Central memory CD8-positive, alpha-beta T cell (primary cell): ENCODE measurements at regions not wholly inside any gene's neighbourhood (a gene's known extent, or its start where the extent isn't known, plus 50 kb on each side); places are given as distances from the start of the nearest gene placed in this dataset.

Source experiments
- ATAC-seq: fragments of 150-1000 bp; cut with Tn5 transposase; replicated peaks from 2 replicates; pipeline ENCODE4 v1.10.0; 2022; ENCODE audit warnings: mild to moderate bottlenecking, moderate FRiP score, moderate number of reproducible peaks; ENCODE audit not compliant: poor library complexity, severe bottlenecking; ENCODE audit errors: extremely low read depth
- DNase-seq, 2 donors: peaks; one replicate each; pipeline ENCODE4 v3.0.0; 2021; ENCODE audit warnings: low spot score in 2 of 2
- H3K27ac Mint-ChIP-seq: one replicate; pipeline ENCODE4 v1.8.0; 2022; ENCODE audit warnings: low read depth, mild to moderate bottlenecking, moderate library complexity, mixed read lengths
- H3K27me3 Mint-ChIP-seq: one replicate; pipeline ENCODE4 v1.8.0; 2022; ENCODE audit warnings: mixed read lengths
- H3K36me3 Mint-ChIP-seq: one replicate; pipeline ENCODE4 v1.8.0; 2022; ENCODE audit warnings: mild to moderate bottlenecking, moderate library complexity, mixed read lengths; ENCODE audit not compliant: insufficient read depth
- H3K4me1 Mint-ChIP-seq: one replicate; pipeline ENCODE4 v1.8.0; 2022; ENCODE audit warnings: mixed read lengths
- H3K4me3 Mint-ChIP-seq: one replicate; pipeline ENCODE4 v1.8.0; 2022; ENCODE audit warnings: mild to moderate bottlenecking, moderate library complexity, mixed read lengths
- H3K9me3 Mint-ChIP-seq: one replicate; pipeline ENCODE4 v1.8.0; 2022; ENCODE audit warnings: mixed read lengths

GRCh38 chr7:26013551-26014083, 138.4 kb upstream of the NFE2L3 start:
- Mint-ChIP-seq H3K4me1 (no peaks in the 10 kb centered on the region), H3K36me3 (peaks cover 3% of the 10 kb centered on the region), H3K4me3 (no peak overlapping the region), H3K9me3 (no peaks in the 10 kb centered on the region), H3K27ac (no peak overlapping the region), H3K27me3 (peaks cover 49% of the 10 kb centered on the region)
- ATAC-seq: no peak
- DNase-seq: no peak

- peaks cover 2% of the 10 kb centered on the region for H3K36me3 Mint-ChIP-seq
These were observed 129.0 kb upstream of the NFE2L3 start for GRCh38 chr7:26022982-26023381.

DNA sequence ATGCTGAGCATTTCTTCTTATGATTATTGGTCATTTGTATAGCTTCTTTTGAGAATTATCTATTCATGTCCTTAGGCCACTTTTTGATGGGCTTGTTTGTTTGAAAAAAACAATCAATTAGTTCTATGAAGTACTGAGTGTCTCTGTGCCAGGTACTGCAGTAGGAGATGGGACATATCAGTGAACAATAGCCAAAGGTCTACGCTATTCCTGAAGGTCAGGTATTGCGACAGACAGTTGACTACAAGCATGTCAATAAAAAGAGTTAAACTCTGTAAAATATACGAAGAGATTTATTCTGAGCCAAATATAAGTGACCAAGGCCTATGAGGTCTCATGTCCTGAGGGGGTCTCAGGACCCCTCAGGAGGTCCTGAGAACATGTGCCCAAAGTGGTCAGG, 122.1 kb upstream of the NFE2L3 start:
- no peaks in the 10 kb centered on the region for H3K9me3 Mint-ChIP-seq
- no peaks in the 10 kb centered on the region for H3K4me1 Mint-ChIP-seq
- DNase-seq: no peak
- no peak overlapping the region for H3K27ac Mint-ChIP-seq
- H3K27me3 Mint-ChIP-seq: peaks cover 30% of the 10 kb centered on the region
- no peak for ATAC-seq
- H3K4me3 Mint-ChIP-seq: no peak overlapping the region
- H3K36me3 Mint-ChIP-seq: peaks cover 2% of the 10 kb centered on the region

More at GRCh38 chr7:26022982-26023381, 129.0 kb upstream of the NFE2L3 start:
- no peak for DNase-seq
- no peak overlapping the region for H3K4me3 Mint-ChIP-seq
- no peaks in the 10 kb centered on the region for H3K9me3 Mint-ChIP-seq
- H3K27ac Mint-ChIP-seq: no peak overlapping the region
- no peaks in the 10 kb centered on the region for H3K4me1 Mint-ChIP-seq
- H3K27me3 Mint-ChIP-seq: peaks cover 12% of the 10 kb centered on the region
- ATAC-seq: no peak

DNA sequence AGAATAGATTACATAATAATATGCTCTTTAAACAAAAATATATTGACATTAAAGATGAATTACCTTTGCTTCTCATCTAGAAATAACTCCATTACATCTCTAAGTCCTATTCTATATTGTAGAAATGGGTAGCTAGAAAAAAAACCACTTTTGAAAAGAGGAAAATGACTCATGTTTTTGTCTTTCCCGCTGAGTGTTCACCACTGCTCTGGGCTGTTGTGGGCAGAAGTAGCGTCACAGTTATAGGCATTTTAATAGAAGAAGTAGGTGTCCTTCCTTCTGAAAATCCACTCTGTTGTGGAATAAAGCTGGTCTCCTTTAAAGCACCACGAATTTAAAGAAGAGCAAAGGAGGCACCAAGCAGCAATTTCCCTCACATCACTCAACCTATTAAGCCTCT, 117.6 kb upstream of the NFE2L3 start:
- H3K4me1 Mint-ChIP-seq: no peaks in the 10 kb centered on the region
- ATAC-seq (no peak), DNase-seq (no peak)
- no peak overlapping the region for H3K27ac Mint-ChIP-seq
- H3K36me3 Mint-ChIP-seq: no peaks in the 10 kb centered on the region
- H3K27me3 Mint-ChIP-seq: peaks cover 53% of the 10 kb centered on the region
- H3K4me3 Mint-ChIP-seq: no peak overlapping the region
- H3K9me3 Mint-ChIP-seq: no peaks in the 10 kb centered on the region

DNA sequence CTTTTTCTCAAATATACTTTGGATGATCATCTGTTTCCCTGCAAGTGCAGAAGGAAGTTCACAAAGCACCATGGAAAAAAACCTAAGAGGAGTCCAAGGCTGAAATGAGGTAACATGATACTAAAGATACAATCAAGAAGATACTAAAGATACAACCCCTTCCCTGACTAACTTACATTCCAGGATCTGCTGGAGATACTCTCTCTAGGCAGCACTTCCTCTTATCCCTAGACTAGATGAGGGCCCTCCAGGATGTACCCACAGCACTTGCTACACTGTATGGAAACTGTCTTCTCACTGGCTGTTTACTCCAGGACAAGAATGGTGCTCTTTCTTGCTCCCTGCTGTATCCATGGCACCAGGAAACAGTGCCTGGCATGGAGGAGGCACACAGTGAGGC, 116.4 kb upstream of the NFE2L3 start:
- Mint-ChIP-seq H3K9me3 (no peaks in the 10 kb centered on the region), H3K4me1 (no peaks in the 10 kb centered on the region)

DNA sequence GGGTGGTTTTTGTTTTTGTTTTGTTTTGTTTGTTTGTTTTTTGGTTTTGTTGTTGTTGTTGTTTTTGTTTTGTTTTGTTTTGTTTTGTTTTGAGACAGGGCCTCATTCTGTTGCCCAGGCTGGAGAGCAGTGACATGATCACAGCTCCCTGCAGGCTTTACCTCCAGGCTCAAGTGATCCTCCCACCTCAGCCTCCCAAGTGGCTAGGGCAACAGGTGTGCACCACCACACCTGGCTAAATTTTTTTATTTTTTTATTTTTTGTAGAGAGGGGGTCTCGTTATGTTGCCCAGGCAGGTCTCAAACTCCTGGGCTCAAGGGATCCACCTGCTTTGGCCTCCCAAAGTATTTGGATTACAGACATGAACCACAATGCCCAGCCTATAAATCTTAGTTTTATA, 115.9 kb upstream of the NFE2L3 start:
- no peak for DNase-seq
- H3K4me3 Mint-ChIP-seq: no peak overlapping the region
- peaks cover 58% of the 10 kb centered on the region for H3K27me3 Mint-ChIP-seq
- no peaks in the 10 kb centered on the region for H3K9me3 Mint-ChIP-seq
- no peak for ATAC-seq
- no peaks in the 10 kb centered on the region for H3K36me3 Mint-ChIP-seq
- H3K4me1 Mint-ChIP-seq: no peaks in the 10 kb centered on the region
- no peak overlapping the region for H3K27ac Mint-ChIP-seq

More for the DNA sequence above, 116.4 kb upstream of the NFE2L3 start:
- no peak for ATAC-seq
- no peak overlapping the region for H3K4me3 Mint-ChIP-seq
- DNase-seq: no peak
- peaks cover 59% of the 10 kb centered on the region for H3K27me3 Mint-ChIP-seq
- H3K27ac Mint-ChIP-seq: no peak overlapping the region
- no peaks in the 10 kb centered on the region for H3K36me3 Mint-ChIP-seq

DNA sequence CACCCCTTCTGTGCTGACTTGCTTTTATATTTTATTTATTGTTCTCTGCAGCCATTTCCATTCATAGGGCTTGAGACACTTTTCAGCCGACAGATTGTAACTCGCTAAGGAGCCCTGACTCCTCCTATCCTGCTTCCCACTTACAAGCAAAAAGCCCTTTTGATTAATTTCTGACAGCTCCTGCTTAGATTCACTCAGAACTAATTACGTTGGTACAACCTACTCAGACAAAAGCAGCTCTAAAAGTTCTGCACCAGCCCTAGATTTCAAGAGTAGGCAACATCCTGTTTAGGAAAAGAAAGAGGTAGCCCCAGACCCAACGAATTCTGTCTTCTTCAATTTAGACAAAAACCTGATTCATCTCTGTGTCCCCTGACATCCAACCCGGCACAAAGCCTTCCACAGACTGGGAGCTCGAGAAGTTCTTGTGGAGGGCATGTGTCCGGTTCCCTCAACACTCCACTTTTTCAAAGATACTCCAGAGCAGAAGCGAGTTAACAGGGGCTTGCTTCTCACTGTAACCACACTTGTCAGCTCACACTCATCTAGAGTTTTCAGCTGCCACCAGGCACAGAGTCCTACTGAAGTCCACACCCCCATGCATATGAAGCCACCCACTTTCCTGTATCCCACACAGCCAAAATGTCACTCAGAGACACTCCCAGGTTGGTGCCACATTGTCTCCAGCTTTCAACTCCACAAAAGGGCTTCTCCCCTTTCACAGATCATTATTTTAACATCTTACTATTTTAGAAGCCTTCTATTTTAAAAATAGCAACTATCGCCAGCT, 113.6 kb upstream of the NFE2L3 start:
- peaks cover 62% of the 10 kb centered on the region for H3K27me3 Mint-ChIP-seq
- H3K4me1 Mint-ChIP-seq: no peaks in the 10 kb centered on the region
- no peak for ATAC-seq
- peaks cover 2% of the 10 kb centered on the region for H3K36me3 Mint-ChIP-seq
- DNase-seq: no peak
- H3K4me3 Mint-ChIP-seq: no peak overlapping the region
- no peaks in the 10 kb centered on the region for H3K9me3 Mint-ChIP-seq
- no peak overlapping the region for H3K27ac Mint-ChIP-seq

GRCh38 chr7:26040085-26040484, 111.9 kb upstream of the NFE2L3 start:
- no peak overlapping the region for H3K4me3 Mint-ChIP-seq
- DNase-seq (no peak), ATAC-seq (no peak)
- peaks cover 79% of the 10 kb centered on the region for H3K27me3 Mint-ChIP-seq
- H3K4me1 Mint-ChIP-seq: no peaks in the 10 kb centered on the region
- H3K36me3 Mint-ChIP-seq: peaks cover 2% of the 10 kb centered on the region
- no peaks in the 10 kb centered on the region for H3K9me3 Mint-ChIP-seq
- H3K27ac Mint-ChIP-seq: no peak overlapping the region

GRCh38 chr7:26042237-26042636, 109.8 kb upstream of the NFE2L3 start:
- DNase-seq (no peak), ATAC-seq (no peak)
- no peak overlapping the region for H3K27ac Mint-ChIP-seq
- H3K4me1 Mint-ChIP-seq: no peaks in the 10 kb centered on the region
- peaks cover 2% of the 10 kb centered on the region for H3K36me3 Mint-ChIP-seq
- no peak overlapping the region for H3K4me3 Mint-ChIP-seq
- H3K9me3 Mint-ChIP-seq: no peaks in the 10 kb centered on the region
- H3K27me3 Mint-ChIP-seq: peaks cover 67% of the 10 kb centered on the region

DNA sequence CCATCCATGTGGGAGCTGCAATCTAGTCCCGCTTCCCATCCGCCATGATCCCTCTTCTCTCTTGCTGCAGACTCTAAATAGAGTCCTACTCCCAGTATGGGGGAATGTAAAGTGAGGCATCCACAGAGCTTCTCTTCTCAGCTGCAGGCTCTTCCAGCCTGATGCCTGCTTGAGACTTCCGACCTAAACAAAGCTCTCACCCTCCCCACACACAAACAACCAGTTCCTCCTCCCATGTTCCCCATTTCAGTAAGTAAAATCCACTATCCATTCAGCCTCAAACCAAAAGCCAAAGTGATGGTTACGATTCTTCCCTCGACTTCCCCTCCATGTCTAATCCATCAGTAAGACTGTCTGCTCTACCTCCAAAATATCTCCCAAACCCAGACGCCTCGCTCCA, 108.2 kb upstream of the NFE2L3 start:
- H3K27me3 Mint-ChIP-seq: peaks cover 52% of the 10 kb centered on the region
- DNase-seq (no peak), ATAC-seq (no peak)
- H3K4me3 Mint-ChIP-seq: no peak overlapping the region
- peaks cover 2% of the 10 kb centered on the region for H3K36me3 Mint-ChIP-seq
- H3K4me1 Mint-ChIP-seq: no peaks in the 10 kb centered on the region
- no peak overlapping the region for H3K27ac Mint-ChIP-seq
- H3K9me3 Mint-ChIP-seq: no peaks in the 10 kb centered on the region

DNA sequence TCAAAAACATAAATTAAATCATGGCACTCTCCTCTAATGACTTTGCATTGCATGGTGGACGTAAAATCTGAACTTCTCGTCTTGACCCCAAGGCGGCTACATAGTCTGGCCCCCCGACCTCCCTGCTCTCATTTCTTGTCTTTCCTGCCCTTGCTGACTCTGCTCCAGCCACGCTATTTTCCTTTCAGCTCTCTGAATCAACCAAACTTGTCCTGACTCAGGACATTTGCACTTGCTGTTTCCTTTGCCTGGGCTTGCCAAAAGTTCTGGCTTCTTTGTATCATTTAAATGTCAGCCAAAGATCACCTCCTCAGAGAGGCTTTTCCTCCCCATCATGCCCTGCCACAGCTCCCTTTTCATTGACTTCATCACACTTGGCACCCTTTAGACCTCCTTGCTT, 107.7 kb upstream of the NFE2L3 start:
- ATAC-seq (no peak), DNase-seq (no peak)
- Mint-ChIP-seq H3K27ac (no peak overlapping the region), H3K9me3 (no peaks in the 10 kb centered on the region), H3K27me3 (peaks cover 47% of the 10 kb centered on the region), H3K36me3 (peaks cover 2% of the 10 kb centered on the region), H3K4me3 (no peak overlapping the region), H3K4me1 (no peaks in the 10 kb centered on the region)

- ATAC-seq (no peak), DNase-seq (no peak)
- Mint-ChIP-seq H3K4me1 (no peaks in the 10 kb centered on the region), H3K36me3 (peaks cover 2% of the 10 kb centered on the region), H3K9me3 (no peaks in the 10 kb centered on the region), H3K27me3 (peaks cover 48% of the 10 kb centered on the region), H3K4me3 (no peak overlapping the region), H3K27ac (no peak overlapping the region)
These were observed 105.8 kb upstream of the NFE2L3 start for GRCh38 chr7:26046150-26046549.

GRCh38 chr7:26046878-26047277, 105.1 kb upstream of the NFE2L3 start:
- Mint-ChIP-seq H3K27me3 (peaks cover 50% of the 10 kb centered on the region), H3K4me1 (no peaks in the 10 kb centered on the region), H3K27ac (no peak overlapping the region), H3K4me3 (no peak overlapping the region), H3K36me3 (no peaks in the 10 kb centered on the region), H3K9me3 (no peaks in the 10 kb centered on the region)
- ATAC-seq: no peak
- no peak for DNase-seq
